DMS53 (cell line): ENCODE measurements at regions not wholly inside any gene's neighbourhood (a gene's known extent, or its start where the extent isn't known, plus 50 kb on each side); places are given as distances from the start of the nearest gene placed in this dataset.
"Not testable (repeated sequence)": the region's sequence is repeated elsewhere in the genome, so short reads cannot be mapped to it uniquely, and the experiment has no call there.

ENCODE experiments used
- DNase-seq: peaks from one replicate; lab custom pipeline; 2025; lab: John Stamatoyannopoulos, UW

DNA sequence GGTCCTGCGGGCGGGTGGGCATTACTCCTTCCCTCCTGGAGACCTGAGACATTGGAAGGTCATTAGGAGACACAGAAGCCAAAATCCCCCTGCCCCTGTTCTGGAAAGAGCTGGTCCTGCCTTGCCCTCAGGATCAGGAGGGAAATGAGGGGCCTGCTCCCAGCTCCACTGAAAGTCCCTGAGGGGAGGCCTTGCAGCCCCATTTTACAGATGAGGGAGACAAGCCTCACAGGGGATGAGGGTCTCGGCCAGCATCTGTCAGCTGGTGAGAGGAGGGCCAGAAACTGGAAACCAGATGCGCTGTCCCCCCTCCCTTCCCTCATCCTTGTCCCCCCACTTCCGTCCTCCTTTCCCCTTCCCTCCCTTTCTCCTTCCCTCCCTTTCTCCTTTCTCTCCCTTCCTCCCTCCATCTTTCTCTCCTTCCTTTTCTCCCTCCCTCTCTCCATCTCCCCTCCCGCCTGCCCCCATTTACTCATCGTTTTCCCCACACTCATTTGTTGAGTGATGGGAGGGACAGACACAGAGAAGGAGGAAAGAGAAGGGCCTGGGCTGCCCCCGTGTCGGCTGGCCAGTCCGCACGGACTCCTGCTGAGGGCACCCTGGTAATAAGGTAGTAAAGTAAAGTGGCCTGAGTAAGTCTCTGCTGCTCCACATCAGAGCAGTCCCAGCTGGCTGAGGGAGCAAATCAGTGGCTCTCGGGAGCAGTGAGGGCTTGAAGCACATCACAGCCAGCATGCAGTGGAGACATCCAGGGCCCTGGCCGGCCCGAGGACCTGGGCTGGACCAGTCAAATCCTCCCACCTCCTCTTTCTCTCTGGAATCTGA is 112.4 kb upstream of the ALDH1A3 start:
- no peak for DNase-seq

DNA sequence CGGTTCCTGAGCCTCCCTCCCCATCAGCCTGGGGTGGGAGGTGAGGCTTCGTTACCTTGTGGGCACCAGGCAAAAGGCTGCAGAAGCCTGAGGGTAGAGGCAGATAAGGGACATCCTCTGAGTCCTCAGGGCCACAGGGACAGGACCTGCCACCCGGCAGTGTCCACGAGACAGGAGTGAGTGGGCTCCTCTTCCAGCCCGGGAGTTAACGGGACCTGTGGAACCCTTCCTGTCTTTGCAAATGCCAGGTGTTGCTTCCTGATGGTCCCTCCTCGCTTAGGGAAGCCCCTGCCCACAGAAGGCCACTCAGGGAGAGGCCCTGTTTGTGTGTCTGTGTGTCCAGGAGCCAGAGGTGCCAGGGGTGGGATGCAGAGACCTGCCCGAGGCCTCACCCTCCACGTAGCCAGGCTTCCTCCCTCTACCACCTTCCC is 111.1 kb upstream of the ALDH1A3 start:
- no peak for DNase-seq

- DNase-seq = no peak
Measured at GRCh38 chr15:100769043-100769974, 110.3 kb upstream of the ALDH1A3 start.

GRCh38 chr15:100769975-100770340 is 109.7 kb upstream of the ALDH1A3 start:
- DNase-seq = no peak

- no peak for DNase-seq
Measured at GRCh38 chr15:100770661-100771584, 108.7 kb upstream of the ALDH1A3 start.

DNA sequence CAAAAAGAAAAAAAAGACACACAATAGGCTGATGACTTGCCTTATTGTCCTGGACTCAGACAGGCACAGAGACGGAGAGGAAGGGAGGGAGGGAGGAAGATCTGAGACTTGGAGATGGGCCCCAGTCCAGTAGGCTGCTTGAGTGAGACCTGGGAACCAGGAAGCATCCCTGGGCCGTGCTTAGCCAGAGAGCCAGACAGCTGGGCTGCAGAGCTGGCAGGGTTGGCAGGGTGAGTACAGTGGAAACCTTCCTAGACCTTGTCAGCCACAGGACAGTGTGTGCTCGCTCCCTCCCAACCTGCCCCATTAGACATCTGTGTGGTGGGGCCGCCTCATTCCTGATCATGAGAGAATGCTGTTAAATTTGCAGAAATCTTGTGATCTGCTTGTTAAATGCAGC is 107.9 kb upstream of the ALDH1A3 start:
- DNase-seq = no peak

- DNase-seq = no peak
Measured at GRCh38 chr15:100772478-100772877, 107.2 kb upstream of the ALDH1A3 start.

GRCh38 chr15:100772892-100773520 is 106.6 kb upstream of the ALDH1A3 start:
- DNase-seq = no peak

GRCh38 chr15:100774044-100774443 is 105.6 kb upstream of the ALDH1A3 start:
- DNase-seq = not testable (repeated sequence)

GRCh38 chr15:100775581-100776185 is 103.9 kb upstream of the ALDH1A3 start:
- DNase-seq = no peak

DNA sequence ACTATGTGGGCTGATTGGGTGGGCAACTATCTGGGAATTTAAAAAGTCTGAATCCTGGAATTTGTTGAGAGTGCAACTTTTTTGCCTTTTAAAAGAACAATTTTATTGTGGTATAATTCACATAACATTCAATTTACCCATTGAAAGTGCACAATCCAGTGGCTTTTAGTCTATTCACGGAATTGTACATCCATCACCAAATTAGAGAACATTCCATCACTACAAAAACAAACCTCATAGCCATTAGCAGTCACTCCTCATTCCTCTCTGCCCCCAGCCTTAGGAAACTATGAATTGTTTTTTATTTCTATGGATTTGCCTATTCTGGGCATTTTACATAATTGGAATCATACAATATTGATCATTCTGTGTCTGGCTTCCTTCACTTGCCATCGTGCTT is 101.8 kb upstream of the ALDH1A3 start:
- no peak for DNase-seq

DNA sequence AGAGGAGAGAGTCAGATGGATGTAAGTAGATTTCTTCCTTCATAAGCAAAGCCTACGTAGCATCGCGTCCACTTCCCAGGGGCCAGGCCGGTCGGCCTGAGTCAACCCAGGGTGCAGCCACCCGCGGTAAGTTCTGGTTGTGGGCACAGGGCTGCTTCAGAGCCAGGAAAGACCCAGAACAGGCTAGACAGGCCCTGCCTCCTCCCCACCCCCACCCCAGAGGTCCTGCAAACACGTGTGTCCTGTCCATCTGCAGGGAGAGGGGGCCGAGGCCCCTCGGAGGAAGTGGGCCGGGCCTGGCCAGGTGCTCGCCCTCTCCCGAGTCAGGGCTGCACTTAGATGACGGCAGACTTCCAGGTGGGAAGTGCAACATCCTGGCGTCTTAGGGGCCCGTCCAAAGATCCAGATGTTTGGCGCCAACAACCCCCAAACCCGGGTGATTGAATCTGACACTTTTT is 100.8 kb upstream of the ALDH1A3 start:
- DNase-seq = no peak

DNA sequence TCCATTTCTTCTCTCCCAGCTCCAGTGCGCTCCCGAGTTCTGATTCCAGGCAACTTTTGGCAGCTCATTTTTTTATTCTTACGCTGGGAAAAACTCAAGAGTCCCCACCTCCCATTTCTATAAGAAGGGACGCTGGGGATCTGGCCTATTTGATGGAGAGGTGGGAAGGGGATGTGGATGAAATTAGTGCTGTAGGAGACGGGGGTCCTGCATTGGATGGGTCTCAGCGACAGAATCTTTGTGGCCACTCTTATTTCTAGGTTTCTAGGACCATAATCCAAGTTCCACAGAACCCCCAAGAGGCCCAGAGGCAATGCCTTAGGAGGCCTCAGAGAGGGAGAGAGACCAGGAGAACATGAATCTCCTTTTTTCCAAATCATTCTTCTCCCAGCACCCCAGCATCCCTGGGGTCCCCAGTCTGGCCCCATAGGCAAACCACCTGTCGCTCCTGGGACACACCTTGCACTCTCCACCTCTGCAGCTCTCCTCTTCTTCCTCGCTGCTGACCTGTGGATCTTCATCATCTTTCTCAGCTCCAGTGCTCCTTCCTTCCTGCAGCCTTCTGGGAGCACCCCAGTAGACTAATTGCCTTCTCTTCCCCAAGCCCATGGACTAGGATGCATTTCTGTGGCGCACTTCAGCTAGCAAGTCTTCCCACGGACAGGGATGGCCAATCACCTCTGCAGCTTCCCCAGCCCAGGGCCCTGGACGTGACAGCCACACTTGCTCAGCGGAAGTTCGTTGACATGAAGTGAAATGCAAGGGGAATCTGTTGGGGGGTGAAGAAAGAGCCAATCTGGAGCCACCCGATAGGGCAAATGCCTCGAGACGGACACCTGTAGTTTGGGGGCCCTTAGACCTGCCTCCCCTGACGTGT is 100.1 kb upstream of the ALDH1A3 start:
- DNase-seq = no peak

- DNase-seq = no peak
Measured at GRCh38 chr15:100780208-100780800, 99.3 kb upstream of the ALDH1A3 start.

GRCh38 chr15:100781061-100781960 is 98.3 kb upstream of the ALDH1A3 start:
- no peak for DNase-seq

- no peak for DNase-seq
Measured at GRCh38 chr15:100781961-100782530, 97.6 kb upstream of the ALDH1A3 start.

GRCh38 chr15:100783291-100783690 is 96.3 kb upstream of the ALDH1A3 start:
- DNase-seq = no peak
